H1 (cell line): ENCODE measurements at regions not wholly inside any gene's neighbourhood (a gene's known extent, or its start where the extent isn't known, plus 50 kb on each side); places are given as distances from the start of the nearest gene placed in this dataset.

Experiments
- CTCF ChIA-PET: fragments of 300-600 bp; sonication (Branson Sonifier 250); formaldehyde crosslinking; loops from one replicate; lab custom pipeline; 2021; ENCODE audit not compliant: partially characterized antibody; lab: Charles Lee
- POLR2A ChIA-PET: fragments of 300-600 bp; sonication (Branson Sonifier 250); formaldehyde crosslinking; loops from one replicate; lab custom pipeline; 2021; ENCODE audit warnings: inconsistent platforms; ENCODE audit not compliant: partially characterized antibody; lab: Charles Lee
- DNase-seq, 2 experiments: peaks; one replicate each; pipeline versions ENCODE4 v3.0.0 to v3.0.0-alpha.2; 2010 to 2022; ENCODE audit warnings: low spot score in 2 of 2, low read depth in 1 of 2, mixed read lengths in 1 of 2
- FAIRE-seq: peaks from 2 replicates; lab custom pipeline; 2011; peaks lifted over from hg19 to GRCh38; lab: Jason Lieb, UNC
- H2AFZ ChIP-seq: 2 replicates; pipeline ENCODE4 v1.8.1; 2012; ENCODE audit warnings: low read length, inconsistent platforms
- H2AK5ac ChIP-seq: 2 replicates; pipeline ENCODE4 v1.6.1; 2013; ENCODE audit warnings: low read depth, low read length
- H2BK120ac ChIP-seq: replicated peaks from 2 replicates; pipeline ENCODE3; 2013; ENCODE audit warnings: low read depth, low read length, inconsistent platforms
- H2BK12ac ChIP-seq: 2 replicates; pipeline ENCODE4 v1.6.1; 2013; ENCODE audit warnings: low read depth, low read length
- H2BK15ac ChIP-seq: 2 replicates; pipeline ENCODE4 v1.6.1; 2013; ENCODE audit warnings: low read length
- H2BK20ac ChIP-seq: 2 replicates; pipeline ENCODE4 v1.6.1; 2013; ENCODE audit warnings: low read length
- H2BK5ac ChIP-seq: 2 replicates; pipeline ENCODE4 v1.6.1; 2013; ENCODE audit warnings: low read depth, low read length
- H3K14ac ChIP-seq: 2 replicates; pipeline ENCODE4 v1.6.1; 2013; ENCODE audit warnings: inconsistent platforms; ENCODE audit not compliant: insufficient read length
- H3K18ac ChIP-seq: 2 replicates; pipeline ENCODE4 v1.6.1; 2013; ENCODE audit warnings: low read length; ENCODE audit errors: extremely low read depth
- H3K23ac ChIP-seq: 2 replicates; pipeline ENCODE4 v1.6.1; 2013; ENCODE audit warnings: inconsistent platforms; ENCODE audit not compliant: insufficient read length
- H3K23me2 ChIP-seq: 2 replicates; pipeline ENCODE4 v1.6.1; 2013; ENCODE audit warnings: low read depth, low read length
- H3K27ac ChIP-seq: 2 replicates; pipeline ENCODE4 v1.6.1; 2011; ENCODE audit warnings: low read depth, low read length, inconsistent platforms
- H3K27me3 ChIP-seq, 4 experiments: replicated peaks in 1 of 4; 1 replicate in 1 of 4; 2 replicates in 3 of 4; pipeline versions ENCODE4 v1.6.1 to v1.8.1; 2011 to 2013; ENCODE audit warnings: low read length in 3 of 4, mild to moderate bottlenecking in 3 of 4, inconsistent platforms in 2 of 4, mixed read lengths in 2 of 4, moderate library complexity in 1 of 4; ENCODE audit not compliant: control insufficient read depth in 3 of 4, insufficient read depth in 3 of 4; ENCODE audit errors: extremely low read depth in 1 of 4
- H3K36me3 ChIP-seq, 4 experiments: 2 replicates each; pipeline versions ENCODE4 v1.6.1 to v1.8.1; 2011 to 2013; ENCODE audit warnings: mild to moderate bottlenecking in 4 of 4, low read length in 3 of 4, moderate library complexity in 2 of 4, control low read depth in 1 of 4, inconsistent platforms in 1 of 4; ENCODE audit not compliant: insufficient read depth in 4 of 4, control insufficient read depth in 2 of 4
- H3K4ac ChIP-seq: replicated peaks from 2 replicates; pipeline ENCODE3; 2013; ENCODE audit warnings: low read length, low read depth, mixed read lengths, inconsistent platforms; ENCODE audit not compliant: insufficient read length
- H3K4me1 ChIP-seq, 4 experiments: replicated peaks in 1 of 4; 1 replicate in 1 of 4; 2 replicates in 3 of 4; pipeline versions ENCODE4 v1.6.1 to v1.8.1; 2011 to 2013; ENCODE audit warnings: low read length in 3 of 4, inconsistent platforms in 2 of 4, mixed read lengths in 1 of 4; ENCODE audit not compliant: insufficient read depth in 4 of 4, control insufficient read depth in 3 of 4
- H3K4me2 ChIP-seq, 2 experiments: 2 replicates each; pipeline versions ENCODE4 v1.6.1 to v1.8.1; 2011 to 2013; ENCODE audit warnings: low read depth in 2 of 2, low read length in 2 of 2, control low read depth in 1 of 2, inconsistent platforms in 1 of 2, mild to moderate bottlenecking in 1 of 2; ENCODE audit not compliant: insufficient read depth in 1 of 2
- H3K4me3 ChIP-seq, 4 experiments: fragments of 200-600, 300-600 bp in 1 of 4; sonication (generic), shearing (Covaris generic), sonication (Bioruptor Twin) in 1 of 4; 2 replicates each; pipeline versions ENCODE4 v1.5.1 to v1.8.1; 2011 to 2016; ENCODE audit warnings: low read length in 4 of 4, low read depth in 3 of 4, control low read depth in 2 of 4, inconsistent platforms in 2 of 4, mild to moderate bottlenecking in 2 of 4, mixed read lengths in 1 of 4, moderate library complexity in 1 of 4; ENCODE audit not compliant: insufficient read depth in 2 of 4; ENCODE audit errors: extremely low read depth in 1 of 4
- H3K56ac ChIP-seq: replicated peaks from 2 replicates; pipeline ENCODE3; 2013; ENCODE audit warnings: low read depth, mild to moderate bottlenecking, mixed read lengths, low read length, inconsistent platforms; ENCODE audit not compliant: insufficient read length
- H3K79me1 ChIP-seq: 2 replicates; pipeline ENCODE4 v1.6.1; 2013; ENCODE audit warnings: low read depth, low read length, control low read depth
- H3K79me2 ChIP-seq, 2 experiments: 2 replicates each; pipeline versions ENCODE4 v1.6.1 to v1.8.1; 2012 to 2013; ENCODE audit warnings: low read length in 2 of 2, mild to moderate bottlenecking in 2 of 2, inconsistent platforms in 1 of 2; ENCODE audit not compliant: insufficient read depth in 2 of 2, control insufficient read depth in 1 of 2
- H3K9ac ChIP-seq, 4 experiments: replicated peaks in 1 of 4; 1 replicate in 1 of 4; 2 replicates in 3 of 4; pipeline versions ENCODE4 v1.6.1 to v1.8.1; 2011 to 2013; ENCODE audit warnings: low read depth in 3 of 4, low read length in 3 of 4, control low read depth in 2 of 4, mild to moderate bottlenecking in 2 of 4, moderate library complexity in 2 of 4, inconsistent platforms in 1 of 4; ENCODE audit errors: extremely low read depth in 1 of 4
- H3K9me3 ChIP-seq, 2 experiments: 2 replicates each; pipeline versions ENCODE4 v1.6.1 to v1.8.1; 2012 to 2013; ENCODE audit warnings: mild to moderate bottlenecking in 2 of 2, moderate library complexity in 2 of 2, control low read depth in 1 of 2, inconsistent platforms in 1 of 2, low read depth in 1 of 2, low read length in 1 of 2, mixed read lengths in 1 of 2; ENCODE audit not compliant: insufficient read depth in 2 of 2
- H4K20me1 ChIP-seq, 2 experiments: replicated peaks in 1 of 2; 2 replicates each; pipeline versions ENCODE3 to v1.8.1; 2011 to 2013; ENCODE audit warnings: inconsistent platforms in 2 of 2, low read length in 2 of 2, mild to moderate bottlenecking in 1 of 2; ENCODE audit not compliant: insufficient read depth in 2 of 2, control insufficient read depth in 1 of 2
- H4K5ac ChIP-seq: 2 replicates; pipeline ENCODE4 v1.6.1; 2013; ENCODE audit warnings: low read length, low read depth, mixed read lengths, inconsistent platforms; ENCODE audit not compliant: insufficient read length
- H4K8ac ChIP-seq: 2 replicates; pipeline ENCODE4 v1.8.0; 2013; ENCODE audit warnings: mild to moderate bottlenecking, moderate library complexity, low read length, inconsistent platforms; ENCODE audit not compliant: insufficient read depth; ENCODE audit errors: extremely low read depth
- H4K91ac ChIP-seq: replicated peaks from 2 replicates; pipeline ENCODE3; 2013; ENCODE audit warnings: low read length, mixed read lengths, inconsistent platforms; ENCODE audit not compliant: insufficient read length
- BACH1 ChIP-seq: IDR thresholded peaks from 2 replicates; pipeline ENCODE4 v1.6.1; 2012; ENCODE audit warnings: low read length, improper control_type of control experiment
- CBX5 ChIP-seq: fragments of 300-800, 300-1000 bp; sonication (generic); IDR thresholded peaks from 2 replicates; pipeline ENCODE4 v1.7.1; 2016; ENCODE audit warnings: antibody characterized with exemption, low read length, low read depth
- CTCF ChIP-seq, 3 experiments: IDR thresholded peaks; 1 replicate in 2 of 3; 2 replicates in 1 of 3; pipeline versions ENCODE4 v1.5.1 to v1.6.1; 2011; ENCODE audit warnings: low read length in 3 of 3, mild to moderate bottlenecking in 3 of 3, inconsistent platforms in 2 of 3, low read depth in 1 of 3, moderate library complexity in 1 of 3; ENCODE audit not compliant: insufficient read depth in 1 of 3; ENCODE audit errors: control extremely low read depth in 1 of 3
- NANOG ChIP-seq: IDR thresholded peaks from 2 replicates; pipeline ENCODE4 v1.6.1; 2011; ENCODE audit warnings: low read length, low read depth, mild to moderate bottlenecking, inconsistent platforms; ENCODE audit not compliant: insufficient read depth, poor library complexity, severe bottlenecking
- RAD21 ChIP-seq, 2 experiments: IDR thresholded peaks in 1 of 2; conservative IDR thresholded peaks in 1 of 2; 2 replicates each; pipeline ENCODE4 v1.6.1; 2011; ENCODE audit warnings: low read depth in 2 of 2, low read length in 2 of 2, improper control_type of control experiment in 1 of 2, inconsistent platforms in 1 of 2, mild to moderate bottlenecking in 1 of 2, moderate library complexity in 1 of 2
- RXRA ChIP-seq: IDR thresholded peaks from 2 replicates; pipeline ENCODE4 v1.6.1; 2011; ENCODE audit warnings: low read depth, mild to moderate bottlenecking, low read length, moderate library complexity; ENCODE audit not compliant: insufficient read depth
- WGBS, 2 experiments: shearing (Covaris generic) in 1 of 2; methylation state at CpG; one replicate each; pipeline versions ENCODE4 v1.1.6 to v1.1.7; 2013 to 2015; ENCODE audit warnings: low lambda C conversion rate in 2 of 2, mixed read lengths in 2 of 2, inconsistent platforms in 1 of 2, low coverage in 1 of 2, missing lambda C conversion rate in 1 of 2; ENCODE audit not compliant: insufficient replicate concordance in 2 of 2, insufficient coverage in 1 of 2, insufficient read length in 1 of 2; ENCODE audit errors: extremely low coverage in 1 of 2, missing lambda C conversion rate in 1 of 2; 5-methylcytosine and 5-hydroxymethylcytosine counted together

GRCh38 chr3:44065311-44066094 is 176.2 kb upstream of the TOPAZ1 start:
- no peak overlapping the region for H4K5ac ChIP-seq
- H3K79me2 ChIP-seq: no peaks in the 10 kb centered on the region
- H3K4me2 ChIP-seq: no peak overlapping the region
- no peak overlapping the region for H3K14ac ChIP-seq
- H4K8ac ChIP-seq: no peak overlapping the region
- WGBS, 2 experiments: 81% methylated on average over 10 of the region's 10 CpGs; no CpG with 5 or more reads in 1 of the 2 experiments
- no peak for DNase-seq
- no peak overlapping the region for H3K56ac ChIP-seq
- H2AFZ ChIP-seq: no peak overlapping the region
- no peaks in the 10 kb centered on the region; the same call in 1 of the 2 replicates for H3K23me2 ChIP-seq
- H3K27me3 ChIP-seq: no peaks in the 10 kb centered on the region
- H3K36me3 ChIP-seq: no peaks in the 10 kb centered on the region
- peak; percentile 65 for FAIRE-seq
- no peaks in the 10 kb centered on the region for H4K20me1 ChIP-seq
- H2BK120ac ChIP-seq: no peak overlapping the region
- ChIA-PET CTCF (interaction anchor here (0.6 to 3.2 kb wide), 5 partner anchors 10 to 787 kb away, joined by 3 to 15 read pairs (median 4); no protein-coding TSS in a partner anchor), POLR2A (interaction anchor here (0.6 kb wide), 1 partner anchor 248 kb away, joined by 3 read pairs; no protein-coding TSS in a partner anchor)
- H2BK20ac ChIP-seq: no peak overlapping the region
- H2BK12ac ChIP-seq: no peak overlapping the region
- no peaks in the 10 kb centered on the region for H3K79me1 ChIP-seq
- H3K4me1 ChIP-seq: peaks cover 4 to 15% (median 10%) of the 10 kb centered on the region in 4 experiments
- no peak overlapping the region for H3K23ac ChIP-seq
- no peak overlapping the region for H3K4ac ChIP-seq
- H2AK5ac ChIP-seq: no peak overlapping the region
- no peak overlapping the region for H3K9ac ChIP-seq
- no peak overlapping the region for H3K4me3 ChIP-seq
- H4K91ac ChIP-seq: no peak overlapping the region
- no peak overlapping the region for H2BK15ac ChIP-seq
- H3K27ac ChIP-seq: no peak overlapping the region
- no peak overlapping the region for H2BK5ac ChIP-seq
- no peak overlapping the region for H3K18ac ChIP-seq
- no peaks in the 10 kb centered on the region for H3K9me3 ChIP-seq
- TF ChIP-seq RXRA: no peak
- peak; percentile 56 to 71 for TF ChIP-seq RAD21 (IDR thresholded peaks at IDR 0.05 in 1 of 2, conservative IDR thresholded peaks at IDR 0.05 in 1 of 2; ENCODE audit: low read depth in 2 of 2, low read length in 2 of 2)
- no peak for TF ChIP-seq BACH1
- TF ChIP-seq NANOG: no peak
- TF ChIP-seq CTCF (IDR thresholded peaks at IDR 0.05; ENCODE audit: control extremely low read depth in 1 of 3, insufficient read depth in 1 of 3, low read depth in 1 of 3, low read length in 3 of 3): peak; percentile 46 to 57 (median 53)
- TF ChIP-seq CBX5: no peak
